VCaP (cell line): ENCODE measurements at regions not wholly inside any gene's neighbourhood (a gene's known extent, or its start where the extent isn't known, plus 50 kb on each side); places are given as distances from the start of the nearest gene placed in this dataset.

Experiments
- H3K27ac ChIP-seq: fragments of 450-650 bp; 2 replicates; pipeline ENCODE4 v1.5.1; 2017
- CTCF ChIP-seq: fragments of 450-650 bp; conservative IDR thresholded peaks from 2 replicates; pipeline ENCODE4 v1.5.1; 2017; ENCODE audit warnings: mild to moderate bottlenecking, moderate library complexity

- TF ChIP-seq CTCF: no peak
- no peak overlapping the region for H3K27ac ChIP-seq
Measured at GRCh38 chr10:62529396-62529795, 155.2 kb downstream of the ZNF365 start.

- no peak overlapping the region for H3K27ac ChIP-seq
- no peak for TF ChIP-seq CTCF
Measured at GRCh38 chr10:62534031-62534430, 159.9 kb downstream of the ZNF365 start.

GRCh38 chr10:62538606-62539005 is 164.4 kb downstream of the ZNF365 start:
- no peak for TF ChIP-seq CTCF
- no peak overlapping the region for H3K27ac ChIP-seq

GRCh38 chr10:62540389-62540788 is 166.2 kb downstream of the ZNF365 start:
- TF ChIP-seq CTCF: no peak
- H3K27ac ChIP-seq: no peak overlapping the region

GRCh38 chr10:62541811-62542210 is 167.6 kb downstream of the ZNF365 start:
- no peak for TF ChIP-seq CTCF

GRCh38 chr10:62543571-62544355 is 169.6 kb downstream of the ZNF365 start:
- no peak overlapping the region for H3K27ac ChIP-seq
- no peak for TF ChIP-seq CTCF

More at GRCh38 chr10:62541811-62542210, 167.6 kb downstream of the ZNF365 start:
- H3K27ac ChIP-seq: no peak overlapping the region

GRCh38 chr10:62545160-62546066 is 171.2 kb downstream of the ZNF365 start:
- no peak overlapping the region for H3K27ac ChIP-seq
- no peak for TF ChIP-seq CTCF
